Cardiac muscle cell (in vitro differentiated cells and primary cell): ENCODE measurements at regions not wholly inside any gene's neighbourhood (a gene's known extent, or its start where the extent isn't known, plus 50 kb on each side); places are given as distances from the start of the nearest gene placed in this dataset.
A peak's percentile ranks its signal among the peaks of the same experiment; 100 is the strongest.

Experiments used
- DNase-seq, 2 donors: peaks; one replicate each; pipeline versions ENCODE4 v3.0.0 to v3.0.0-alpha.2; 2010 to 2017; ENCODE audit warnings: low read depth in 1 of 2, low spot score in 1 of 2
- H3K27ac ChIP-seq: fragments of 200-600 bp; sonication (generic); 2 replicates; pipeline ENCODE4 v1.5.1; 2016
- H3K27me3 ChIP-seq: fragments of 200-600 bp; sonication (generic); 2 replicates; pipeline ENCODE4 v1.6.0; 2016; ENCODE audit warnings: control low read depth
- H3K36me3 ChIP-seq: fragments of 200-600 bp; sonication (generic); 2 replicates; pipeline ENCODE4 v1.5.1; 2016; ENCODE audit warnings: control low read depth
- H3K4me1 ChIP-seq: fragments of 200-600 bp; sonication (generic); 2 replicates; pipeline ENCODE4 v1.8.1; 2017; ENCODE audit warnings: low read depth, mild to moderate bottlenecking, mixed run types
- H3K4me3 ChIP-seq: fragments of 200-600 bp; sonication (generic); 2 replicates; pipeline ENCODE4 v1.5.1; 2016; ENCODE audit warnings: mild to moderate bottlenecking
- H3K9me3 ChIP-seq: fragments of 200-600 bp; sonication (generic); 2 replicates; pipeline ENCODE4 v1.5.1; 2017; ENCODE audit warnings: low read depth, mild to moderate bottlenecking, control low read depth
- TF ChIP-seq, protein P1 (sequence below): IDR thresholded peaks from 2 replicates; pipeline ENCODE4 v1.5.1; 2012; ENCODE audit warnings: low read depth, mild to moderate bottlenecking, low read length

DNA sequence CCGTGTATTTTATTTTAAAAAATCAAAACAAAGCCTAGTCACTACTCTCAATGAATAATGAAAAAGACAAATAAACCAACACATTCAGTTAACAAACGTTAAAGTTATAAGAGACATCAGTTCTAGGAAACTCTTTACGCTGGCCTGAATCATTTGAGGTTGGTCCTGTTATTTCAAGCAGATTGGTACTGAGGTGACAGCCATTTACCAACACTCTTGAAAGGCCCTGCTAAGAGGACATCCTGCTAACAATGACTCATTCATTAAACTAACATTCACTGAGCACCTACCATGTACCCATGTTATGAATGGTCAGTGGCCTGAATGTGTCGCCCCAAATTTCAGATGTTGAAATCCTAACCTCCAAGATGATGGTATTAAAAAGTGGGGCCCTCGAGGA lies 57.1 kb upstream of the ADGRG2 start:
- Histone ChIP-seq H3K9me3 (no peaks in the 10 kb centered on the region), H3K4me3 (no peak overlapping the region), H3K4me1 (no peaks in the 10 kb centered on the region), H3K36me3 (no peaks in the 10 kb centered on the region), H3K27me3 (no peaks in the 10 kb centered on the region), H3K27ac (no peak overlapping the region)
- no peak for DNase-seq
- TF ChIP-seq, protein P1, sequence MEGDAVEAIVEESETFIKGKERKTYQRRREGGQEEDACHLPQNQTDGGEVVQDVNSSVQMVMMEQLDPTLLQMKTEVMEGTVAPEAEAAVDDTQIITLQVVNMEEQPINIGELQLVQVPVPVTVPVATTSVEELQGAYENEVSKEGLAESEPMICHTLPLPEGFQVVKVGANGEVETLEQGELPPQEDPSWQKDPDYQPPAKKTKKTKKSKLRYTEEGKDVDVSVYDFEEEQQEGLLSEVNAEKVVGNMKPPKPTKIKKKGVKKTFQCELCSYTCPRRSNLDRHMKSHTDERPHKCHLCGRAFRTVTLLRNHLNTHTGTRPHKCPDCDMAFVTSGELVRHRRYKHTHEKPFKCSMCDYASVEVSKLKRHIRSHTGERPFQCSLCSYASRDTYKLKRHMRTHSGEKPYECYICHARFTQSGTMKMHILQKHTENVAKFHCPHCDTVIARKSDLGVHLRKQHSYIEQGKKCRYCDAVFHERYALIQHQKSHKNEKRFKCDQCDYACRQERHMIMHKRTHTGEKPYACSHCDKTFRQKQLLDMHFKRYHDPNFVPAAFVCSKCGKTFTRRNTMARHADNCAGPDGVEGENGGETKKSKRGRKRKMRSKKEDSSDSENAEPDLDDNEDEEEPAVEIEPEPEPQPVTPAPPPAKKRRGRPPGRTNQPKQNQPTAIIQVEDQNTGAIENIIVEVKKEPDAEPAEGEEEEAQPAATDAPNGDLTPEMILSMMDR = no peak

DNA sequence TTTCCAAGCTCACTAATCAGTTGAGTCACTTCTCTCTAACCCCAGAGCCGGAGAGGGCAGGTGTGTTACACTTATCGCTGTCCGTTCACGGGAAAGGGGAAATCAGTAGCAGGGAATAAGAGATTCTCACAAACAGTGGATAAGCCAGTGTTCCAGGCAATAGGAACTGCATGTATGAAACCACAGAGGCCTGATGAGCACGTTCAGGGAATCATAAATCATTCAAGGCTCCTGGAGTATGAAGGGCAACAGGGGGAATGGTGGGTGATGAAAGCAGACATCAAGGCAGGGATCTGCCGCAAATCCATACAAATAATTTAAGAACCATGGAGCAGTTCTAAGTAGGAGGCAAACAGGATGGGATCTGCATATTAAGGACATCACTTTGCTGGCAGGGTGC lies 59.1 kb upstream of the ADGRG2 start:
- TF ChIP-seq, protein P1 = no peak
- H3K27me3 ChIP-seq = no peaks in the 10 kb centered on the region
- no peaks in the 10 kb centered on the region for H3K36me3 ChIP-seq
- no peaks in the 10 kb centered on the region for H3K9me3 ChIP-seq
- H3K4me3 ChIP-seq = no peak overlapping the region
- H3K4me1 ChIP-seq = no peaks in the 10 kb centered on the region
- no peak for DNase-seq
- no peak overlapping the region for H3K27ac ChIP-seq

DNA sequence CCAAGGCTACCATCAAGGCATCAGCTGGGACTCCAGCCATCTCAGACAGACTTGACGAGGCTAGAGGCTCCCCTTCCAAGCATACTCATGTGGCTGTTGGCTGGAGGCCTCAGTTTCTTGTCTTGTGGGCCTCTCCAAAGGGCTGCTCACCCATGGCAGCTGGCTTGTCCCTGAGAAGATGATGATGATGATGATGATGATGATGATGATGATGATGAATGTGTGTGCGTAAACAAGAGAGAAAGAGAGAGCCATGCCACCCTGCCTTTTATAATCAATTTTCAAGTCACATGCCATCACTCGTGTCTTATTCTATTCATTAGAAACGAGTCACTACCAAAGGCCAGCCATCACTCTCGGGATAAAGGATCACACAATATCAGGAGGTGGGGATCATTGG lies 60.5 kb upstream of the ADGRG2 start:
- no peak overlapping the region for H3K4me3 ChIP-seq
- H3K4me1 ChIP-seq = peaks cover 5% of the 10 kb centered on the region
- DNase-seq = no peak
- no peaks in the 10 kb centered on the region for H3K36me3 ChIP-seq
- no peaks in the 10 kb centered on the region for H3K27me3 ChIP-seq
- H3K9me3 ChIP-seq = no peaks in the 10 kb centered on the region
- no peak overlapping the region for H3K27ac ChIP-seq
- TF ChIP-seq, protein P1 = no peak

DNA sequence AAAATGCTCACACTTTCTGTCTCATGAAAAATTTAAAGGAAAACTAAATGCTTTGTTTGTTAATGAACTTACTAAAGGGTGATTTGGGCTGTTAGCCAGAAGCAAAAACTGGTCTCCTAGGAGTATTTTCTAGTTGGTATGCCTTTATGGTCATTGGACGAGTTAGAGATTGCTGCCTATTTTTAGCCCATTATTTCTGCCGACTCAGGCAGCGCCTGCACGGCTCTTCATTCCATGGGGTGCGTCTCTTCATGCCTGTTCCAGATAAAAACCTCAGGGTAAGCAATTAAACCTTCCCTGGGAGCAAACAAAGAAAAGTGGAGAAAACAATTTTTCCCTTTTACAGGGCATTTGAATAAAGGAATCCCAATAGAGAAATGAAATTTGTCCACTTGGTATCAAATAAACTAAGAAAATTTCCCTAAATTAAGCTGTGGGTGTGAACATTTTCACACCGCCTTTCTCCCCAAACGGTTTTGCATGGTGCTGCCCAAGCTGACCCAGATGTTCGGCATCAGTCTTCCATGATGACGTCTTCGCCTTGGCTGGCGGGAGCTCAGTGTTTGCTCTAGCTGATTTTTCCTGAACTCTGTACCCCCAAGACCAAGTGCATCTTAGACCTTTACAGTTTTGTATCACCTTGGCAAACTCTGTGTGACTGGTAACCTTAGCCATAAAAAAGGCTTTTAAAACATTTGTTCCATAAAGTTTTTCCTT lies 61.7 kb upstream of the ADGRG2 start:
- TF ChIP-seq, protein P1 = no peak
- H3K4me3 ChIP-seq = no peak overlapping the region
- peak in 1 of 2 donors; percentile 49 for DNase-seq
- H3K9me3 ChIP-seq = no peaks in the 10 kb centered on the region
- no peaks in the 10 kb centered on the region for H3K27me3 ChIP-seq
- H3K4me1 ChIP-seq = peaks cover 15% of the 10 kb centered on the region
- H3K27ac ChIP-seq = peak overlapping the region; percentile 63
- H3K36me3 ChIP-seq = no peaks in the 10 kb centered on the region

DNA sequence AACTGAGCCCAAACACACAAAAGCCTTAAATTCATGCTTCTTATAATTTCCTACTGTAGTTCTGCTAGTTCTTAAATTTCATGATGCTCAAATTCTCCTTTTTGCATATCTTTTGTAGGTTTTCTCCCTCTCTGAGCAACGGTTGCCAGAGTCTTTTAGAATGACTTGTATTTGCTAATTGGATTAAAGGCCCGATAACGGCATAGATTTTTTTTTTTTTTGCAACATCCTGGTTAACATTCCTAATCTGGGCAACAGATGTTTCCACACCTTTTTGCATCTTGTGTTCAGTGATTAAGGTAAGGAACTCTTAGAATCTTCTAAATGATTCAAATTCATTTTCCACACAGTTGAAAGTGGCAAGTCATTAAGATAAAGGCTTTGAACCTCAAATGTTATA lies 66.3 kb upstream of the ADGRG2 start:
- DNase-seq = no peak
- Histone ChIP-seq H3K4me3 (no peak overlapping the region), H3K4me1 (peaks cover 15% of the 10 kb centered on the region), H3K27ac (no peak overlapping the region), H3K36me3 (no peaks in the 10 kb centered on the region), H3K9me3 (no peaks in the 10 kb centered on the region), H3K27me3 (no peaks in the 10 kb centered on the region)
- TF ChIP-seq, protein P1 = no peak

DNA sequence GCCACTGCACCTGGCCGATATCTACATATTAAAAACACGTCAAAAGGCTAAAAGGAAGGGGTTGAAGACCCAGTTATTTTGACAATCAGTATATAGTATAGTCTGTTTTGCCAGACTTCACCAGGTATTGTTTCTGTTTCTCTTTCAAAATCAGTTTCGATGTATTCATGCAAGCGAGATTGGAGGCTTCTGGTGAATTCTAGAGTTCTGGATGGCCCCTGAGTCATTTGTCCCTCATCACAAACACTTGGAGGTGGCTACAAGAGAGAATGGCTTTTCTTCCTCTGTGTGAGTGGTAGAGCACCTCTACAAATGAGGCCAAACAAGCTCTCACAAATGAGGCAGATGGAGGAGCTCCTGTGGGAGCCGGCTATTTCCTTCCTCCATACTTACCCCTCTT lies 68.6 kb upstream of the ADGRG2 start:
- no peaks in the 10 kb centered on the region for H3K27me3 ChIP-seq
- no peak overlapping the region for H3K27ac ChIP-seq
- no peak overlapping the region for H3K4me3 ChIP-seq
- peaks cover 15% of the 10 kb centered on the region for H3K4me1 ChIP-seq
- DNase-seq = no peak
- H3K36me3 ChIP-seq = no peaks in the 10 kb centered on the region
- no peaks in the 10 kb centered on the region for H3K9me3 ChIP-seq
- TF ChIP-seq, protein P1 = no peak
